H1 (cell line): ENCODE measurements at regions not wholly inside any gene's neighbourhood (a gene's known extent, or its start where the extent isn't known, plus 50 kb on each side); places are given as distances from the start of the nearest gene placed in this dataset.

Experiments used
- CBX8 ChIP-seq: fragments of 300-800, 300-1000 bp; sonication (generic); IDR thresholded peaks from 2 replicates; pipeline ENCODE4 v1.7.1; 2016; ENCODE audit warnings: low read depth, low read length, borderline replicate concordance
- CTCF ChIP-seq, 3 experiments: IDR thresholded peaks; 1 replicate in 2 of 3; 2 replicates in 1 of 3; pipeline versions ENCODE4 v1.5.1 to v1.6.1; 2011; ENCODE audit warnings: low read length in 3 of 3, mild to moderate bottlenecking in 3 of 3, inconsistent platforms in 2 of 3, low read depth in 1 of 3, moderate library complexity in 1 of 3; ENCODE audit not compliant: insufficient read depth in 1 of 3; ENCODE audit errors: control extremely low read depth in 1 of 3
- EZH2 ChIP-seq: fragments of 200-600 bp; sonication (generic); IDR thresholded peaks from 2 replicates; pipeline ENCODE4 v1.7.1; 2012; ENCODE audit warnings: low read depth, mild to moderate bottlenecking, moderate library complexity, low read length, inconsistent platforms; ENCODE audit not compliant: severe bottlenecking
- MAX ChIP-seq: IDR thresholded peaks from 2 replicates; pipeline ENCODE4 v1.6.1; 2012; ENCODE audit warnings: inconsistent platforms
- POLR2A ChIP-seq, 2 experiments: IDR thresholded peaks; 1 replicate in 1 of 2; 2 replicates in 1 of 2; pipeline ENCODE4 v1.6.1; 2011; ENCODE audit warnings: low read depth in 2 of 2, low read length in 2 of 2, mild to moderate bottlenecking in 2 of 2; ENCODE audit errors: control extremely low read depth in 1 of 2
- SIN3A ChIP-seq, 2 experiments: IDR thresholded peaks in 1 of 2; conservative IDR thresholded peaks in 1 of 2; 2 replicates each; pipeline ENCODE4 v1.6.1; 2011 to 2012; ENCODE audit warnings: low read length in 2 of 2, improper control_type of control experiment in 1 of 2, low read depth in 1 of 2, mild to moderate bottlenecking in 1 of 2

- no peak for TF ChIP-seq MAX
- no peak for TF ChIP-seq SIN3A (conservative IDR thresholded peaks at IDR 0.05 in 1 of 2, IDR thresholded peaks at IDR 0.05 in 1 of 2; ENCODE audit: low read depth in 1 of 2, low read length in 2 of 2)
- TF ChIP-seq CBX8, result no peak
- no peak for TF ChIP-seq CTCF (IDR thresholded peaks at IDR 0.05; ENCODE audit: control extremely low read depth in 1 of 3, insufficient read depth in 1 of 3, low read depth in 1 of 3, low read length in 3 of 3)
- no peak for TF ChIP-seq POLR2A (IDR thresholded peaks at IDR 0.05; ENCODE audit: control extremely low read depth in 1 of 2, low read depth in 2 of 2, low read length in 2 of 2)
- no peak for TF ChIP-seq EZH2
These were observed 360.4 kb upstream of the SHH start for GRCh38 chr7:156172638-156173037.
